ENCODE measurements at regions not wholly inside any gene's neighbourhood (a gene's known extent, or its start where the extent isn't known, plus 50 kb on each side); places are given as distances from the start of the nearest gene placed in this dataset.

DNA sequence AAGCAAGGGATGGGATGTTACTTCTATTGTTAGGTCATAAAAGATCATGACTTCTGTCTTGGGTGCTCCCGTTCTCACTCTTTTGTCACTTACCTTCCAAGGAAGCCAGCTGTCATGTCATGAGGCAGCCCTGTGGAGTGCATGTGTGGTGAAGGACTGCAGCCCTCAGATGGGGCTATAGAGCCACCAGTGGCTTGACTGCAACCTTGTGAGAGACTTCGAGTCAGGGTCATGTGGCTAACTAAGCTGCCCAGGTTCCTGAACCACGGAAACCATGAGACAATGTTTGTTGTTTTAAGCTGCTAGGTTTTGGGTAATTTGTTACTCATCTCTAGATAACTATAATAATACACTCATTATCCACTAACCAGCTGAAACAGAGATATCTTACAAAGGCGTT lies 477.1 kb downstream of the BTBD3 start:
- TF ChIP-seq, protein P1, sequence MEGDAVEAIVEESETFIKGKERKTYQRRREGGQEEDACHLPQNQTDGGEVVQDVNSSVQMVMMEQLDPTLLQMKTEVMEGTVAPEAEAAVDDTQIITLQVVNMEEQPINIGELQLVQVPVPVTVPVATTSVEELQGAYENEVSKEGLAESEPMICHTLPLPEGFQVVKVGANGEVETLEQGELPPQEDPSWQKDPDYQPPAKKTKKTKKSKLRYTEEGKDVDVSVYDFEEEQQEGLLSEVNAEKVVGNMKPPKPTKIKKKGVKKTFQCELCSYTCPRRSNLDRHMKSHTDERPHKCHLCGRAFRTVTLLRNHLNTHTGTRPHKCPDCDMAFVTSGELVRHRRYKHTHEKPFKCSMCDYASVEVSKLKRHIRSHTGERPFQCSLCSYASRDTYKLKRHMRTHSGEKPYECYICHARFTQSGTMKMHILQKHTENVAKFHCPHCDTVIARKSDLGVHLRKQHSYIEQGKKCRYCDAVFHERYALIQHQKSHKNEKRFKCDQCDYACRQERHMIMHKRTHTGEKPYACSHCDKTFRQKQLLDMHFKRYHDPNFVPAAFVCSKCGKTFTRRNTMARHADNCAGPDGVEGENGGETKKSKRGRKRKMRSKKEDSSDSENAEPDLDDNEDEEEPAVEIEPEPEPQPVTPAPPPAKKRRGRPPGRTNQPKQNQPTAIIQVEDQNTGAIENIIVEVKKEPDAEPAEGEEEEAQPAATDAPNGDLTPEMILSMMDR (IDR thresholded peaks at IDR 0.05; ENCODE audit: insufficient read depth, low read length, poor library complexity, severe bottlenecking), result no peak
- no peak for TF ChIP-seq EZH2phosphoT487 (conservative IDR thresholded peaks at IDR 0.05; ENCODE audit: low read length)
